ENCODE measurements at regions not wholly inside any gene's neighbourhood (a gene's known extent, or its start where the extent isn't known, plus 50 kb on each side); places are given as distances from the start of the nearest gene placed in this dataset.
A peak's percentile ranks its signal among the peaks of the same experiment; 100 is the strongest.

DNA sequence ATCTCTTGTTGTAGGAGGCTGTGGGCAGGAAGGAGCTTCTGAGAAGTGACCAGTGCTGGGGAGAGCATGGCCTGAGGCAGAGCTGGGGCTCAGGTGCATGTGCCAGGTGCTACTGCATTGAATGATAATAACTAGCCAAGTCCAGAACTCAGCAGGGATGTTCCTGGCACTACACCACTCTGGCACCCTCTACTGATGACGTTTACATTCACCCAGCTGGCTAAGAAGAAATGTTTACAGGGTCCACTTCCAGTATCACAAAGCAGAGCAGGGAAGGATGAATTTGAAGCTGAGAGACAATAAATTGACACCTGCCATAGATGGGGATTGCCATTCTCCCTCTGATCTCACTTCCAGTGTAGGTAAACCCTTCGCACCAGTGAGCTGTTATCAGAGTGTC is 411.8 kb downstream of the SETD4 start:
- Histone ChIP-seq H3K27me3 (no peaks in the 10 kb centered on the region), H3K36me3 (no peaks in the 10 kb centered on the region), H3K27ac (no peak overlapping the region), H3K4me3 (no peak overlapping the region), H3K4me1 (no peaks in the 10 kb centered on the region), H3K9me3 (no peaks in the 10 kb centered on the region)
- ATAC-seq (ENCODE audit: low FRiP score in 2 of 2) (no peak), DNase-seq (no peak)
- TF ChIP-seq POLR2A (IDR thresholded peaks at IDR 0.05) (no peak), EP300 (IDR thresholded peaks at IDR 0.05) (no peak), POLR2AphosphoS5 (IDR thresholded peaks at IDR 0.05) (no peak)
- TF ChIP-seq, protein P1, sequence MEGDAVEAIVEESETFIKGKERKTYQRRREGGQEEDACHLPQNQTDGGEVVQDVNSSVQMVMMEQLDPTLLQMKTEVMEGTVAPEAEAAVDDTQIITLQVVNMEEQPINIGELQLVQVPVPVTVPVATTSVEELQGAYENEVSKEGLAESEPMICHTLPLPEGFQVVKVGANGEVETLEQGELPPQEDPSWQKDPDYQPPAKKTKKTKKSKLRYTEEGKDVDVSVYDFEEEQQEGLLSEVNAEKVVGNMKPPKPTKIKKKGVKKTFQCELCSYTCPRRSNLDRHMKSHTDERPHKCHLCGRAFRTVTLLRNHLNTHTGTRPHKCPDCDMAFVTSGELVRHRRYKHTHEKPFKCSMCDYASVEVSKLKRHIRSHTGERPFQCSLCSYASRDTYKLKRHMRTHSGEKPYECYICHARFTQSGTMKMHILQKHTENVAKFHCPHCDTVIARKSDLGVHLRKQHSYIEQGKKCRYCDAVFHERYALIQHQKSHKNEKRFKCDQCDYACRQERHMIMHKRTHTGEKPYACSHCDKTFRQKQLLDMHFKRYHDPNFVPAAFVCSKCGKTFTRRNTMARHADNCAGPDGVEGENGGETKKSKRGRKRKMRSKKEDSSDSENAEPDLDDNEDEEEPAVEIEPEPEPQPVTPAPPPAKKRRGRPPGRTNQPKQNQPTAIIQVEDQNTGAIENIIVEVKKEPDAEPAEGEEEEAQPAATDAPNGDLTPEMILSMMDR (IDR thresholded peaks at IDR 0.05) = no peak
- WGBS, 2 donors = 69 to 75% methylated on average over 2 of the region's 2 CpGs

- TF ChIP-seq, protein P1 (IDR thresholded peaks at IDR 0.05) = no peak
- DNase-seq = no peak
- no peak overlapping the region for H3K27ac ChIP-seq
Observed at GRCh38 chr21:35646606-35647005, 413.7 kb downstream of the SETD4 start.

GRCh38 chr21:35645991-35646390 is 414.3 kb downstream of the SETD4 start:
- ATAC-seq (ENCODE audit: low FRiP score in 2 of 2) (no peak), DNase-seq (no peak)
- Histone ChIP-seq H3K4me3 (no peak overlapping the region), H3K27ac (no peak overlapping the region), H3K4me1 (no peaks in the 10 kb centered on the region), H3K36me3 (no peaks in the 10 kb centered on the region), H3K27me3 (no peaks in the 10 kb centered on the region), H3K9me3 (no peaks in the 10 kb centered on the region)
- WGBS, 2 donors = 91 to 96% methylated on average over 2 of the region's 2 CpGs
- TF ChIP-seq, protein P1 (IDR thresholded peaks at IDR 0.05) = no peak
- TF ChIP-seq EP300 (IDR thresholded peaks at IDR 0.05) (no peak), POLR2A (IDR thresholded peaks at IDR 0.05) (no peak), POLR2AphosphoS5 (IDR thresholded peaks at IDR 0.05) (no peak)

More at GRCh38 chr21:35646606-35647005, 413.7 kb downstream of the SETD4 start:
- no peaks in the 10 kb centered on the region for H3K27me3 ChIP-seq
- 79 to 86% methylated on average over 2 of the region's 2 CpGs for WGBS, 2 donors
- ATAC-seq (ENCODE audit: low FRiP score in 2 of 2) = peak in 1 of 2 donors; percentile 23
- H3K4me1 ChIP-seq = no peaks in the 10 kb centered on the region
- no peaks in the 10 kb centered on the region for H3K9me3 ChIP-seq
- H3K36me3 ChIP-seq = no peaks in the 10 kb centered on the region
- no peak overlapping the region for H3K4me3 ChIP-seq

DNA sequence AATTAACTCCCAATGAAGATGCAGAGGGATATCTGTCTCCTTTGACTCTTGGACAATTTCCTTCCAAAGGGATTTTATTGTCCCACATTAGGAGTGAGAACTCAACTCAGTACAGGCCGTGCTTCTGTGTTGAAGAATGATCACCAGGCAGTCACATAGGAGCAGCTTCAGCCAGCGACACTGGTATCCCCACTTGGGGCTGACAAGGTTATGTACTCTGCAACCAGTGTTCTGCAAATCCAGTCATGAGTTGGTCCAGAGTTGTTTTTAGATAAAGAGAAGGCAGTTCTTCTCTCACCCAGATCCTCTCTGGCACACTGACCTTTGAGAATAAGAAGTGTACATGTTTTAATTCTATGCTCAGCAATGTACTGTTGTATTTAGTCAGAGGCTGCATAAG is 415.8 kb downstream of the SETD4 start:
- Histone ChIP-seq H3K4me3 (no peak overlapping the region), H3K27ac (no peak overlapping the region), H3K9me3 (no peaks in the 10 kb centered on the region), H3K4me1 (no peaks in the 10 kb centered on the region), H3K36me3 (no peaks in the 10 kb centered on the region), H3K27me3 (no peaks in the 10 kb centered on the region)
- 83 to 98% methylated on average over 2 of the region's 2 CpGs for WGBS, 2 donors
- ATAC-seq (ENCODE audit: low FRiP score in 2 of 2) = no peak
- no peak for TF ChIP-seq POLR2A (IDR thresholded peaks at IDR 0.05)
- TF ChIP-seq POLR2AphosphoS5 (IDR thresholded peaks at IDR 0.05) = no peak
- TF ChIP-seq EP300 (IDR thresholded peaks at IDR 0.05) = no peak
- TF ChIP-seq, protein P1 (IDR thresholded peaks at IDR 0.05) = no peak
- DNase-seq = no peak

DNA sequence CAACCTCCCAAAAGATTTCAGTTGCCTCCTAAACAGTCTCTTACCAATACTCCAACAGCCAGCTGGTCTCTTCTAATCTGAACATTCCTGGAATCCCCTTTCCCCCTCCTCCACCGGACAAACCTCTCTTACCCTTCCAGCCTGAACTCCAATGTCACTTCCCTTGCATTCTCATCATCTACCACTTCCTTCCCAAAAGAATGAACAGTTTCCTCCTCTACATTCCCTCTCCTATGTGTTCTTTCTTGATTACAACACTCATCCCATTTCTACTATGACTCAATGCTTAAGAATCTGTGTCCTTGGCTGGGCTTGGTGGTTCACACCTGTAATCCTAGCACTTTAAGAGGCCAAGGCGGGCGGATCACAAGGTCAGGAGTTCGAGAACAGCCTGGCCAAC is 417.1 kb downstream of the SETD4 start:
- 73 to 81% methylated on average over 4 of the region's 4 CpGs for WGBS, 2 donors
- Histone ChIP-seq H3K27me3 (no peaks in the 10 kb centered on the region), H3K9me3 (no peaks in the 10 kb centered on the region), H3K4me3 (no peak overlapping the region), H3K36me3 (no peaks in the 10 kb centered on the region), H3K27ac (no peak overlapping the region), H3K4me1 (no peaks in the 10 kb centered on the region)
- no peak for ATAC-seq (ENCODE audit: low FRiP score in 2 of 2)
- TF ChIP-seq EP300 (IDR thresholded peaks at IDR 0.05) (no peak), POLR2A (IDR thresholded peaks at IDR 0.05) (no peak), POLR2AphosphoS5 (IDR thresholded peaks at IDR 0.05) (no peak)
- TF ChIP-seq, protein P1 (IDR thresholded peaks at IDR 0.05) = no peak
- no peak for DNase-seq

All from upper lobe of left lung (tissue), 6 donors.